Right ventricle myocardium superior (tissue), 1 donor: ENCODE measurements at regions not wholly inside any gene's neighbourhood (a gene's known extent, or its start where the extent isn't known, plus 50 kb on each side); places are given as distances from the start of the nearest gene placed in this dataset.

Experiments used
- ATAC-seq: fragments of 200-7000 bp; cut with Tn5 transposase; one replicate; pipeline ENCODE4 v1.9.1; 2020; ENCODE audit warnings: mild to moderate bottlenecking; ENCODE audit not compliant: poor library complexity
- DNase-seq: peaks from one replicate; pipeline ENCODE4 v3.0.0-alpha.2; 2020
- intact Hi-C: fragments of 100-400 bp; cut with DNase I; formaldehyde crosslinking; loops from one replicate; pipeline ENCODE4 v1.11.2; 2022
- donor health status: DM: no; HTN: yes; CAD: no; lungs with severe emphysema.

DNA sequence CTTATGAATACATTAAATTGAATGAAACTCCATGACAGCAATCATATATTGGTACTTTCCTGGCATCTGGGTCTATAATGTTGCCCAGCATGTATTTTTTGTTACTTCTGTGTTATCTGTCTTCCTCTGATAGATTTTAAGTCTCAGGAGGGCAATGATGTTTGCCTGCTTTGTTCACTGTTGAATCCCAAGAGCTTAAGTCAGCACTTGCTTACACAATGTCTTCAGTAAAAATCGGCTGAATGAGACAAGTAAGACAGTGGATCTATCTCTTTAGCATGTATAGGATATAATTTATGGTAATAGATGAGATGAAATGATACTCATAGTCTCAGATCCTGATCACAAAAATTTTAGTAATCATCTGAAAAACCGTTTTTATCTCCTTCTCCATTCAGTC lies 1034.9 kb upstream of the EPHA7 start:
- no peak for DNase-seq
- ATAC-seq = no peak
- intact Hi-C loops = no loop called here

- ATAC-seq = no peak
- intact Hi-C loops = no loop called here
- DNase-seq = no peak
Observed at GRCh38 chr6:94446120-94446519, 1026.8 kb upstream of the EPHA7 start.

DNA sequence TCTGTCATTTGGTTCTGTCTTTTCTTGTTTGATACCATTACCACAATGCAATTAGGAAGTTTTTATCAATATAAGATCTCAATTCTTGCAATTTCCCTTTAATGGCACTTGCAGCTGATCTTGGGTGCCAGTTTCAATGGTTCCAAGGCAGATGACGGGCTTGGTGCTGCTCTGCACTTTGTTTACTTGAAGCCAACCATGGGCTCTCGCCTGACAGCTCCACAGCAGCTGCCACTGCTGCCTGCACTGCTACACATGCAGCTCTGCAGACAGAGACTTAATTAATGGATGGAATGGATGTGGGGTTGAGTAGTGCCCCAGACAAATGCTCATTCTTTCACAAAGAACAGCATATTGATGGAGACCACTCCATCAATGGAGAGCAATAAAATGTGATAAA lies 1024.3 kb upstream of the EPHA7 start:
- intact Hi-C loops = no loop called here
- DNase-seq (no peak), ATAC-seq (no peak)

DNA sequence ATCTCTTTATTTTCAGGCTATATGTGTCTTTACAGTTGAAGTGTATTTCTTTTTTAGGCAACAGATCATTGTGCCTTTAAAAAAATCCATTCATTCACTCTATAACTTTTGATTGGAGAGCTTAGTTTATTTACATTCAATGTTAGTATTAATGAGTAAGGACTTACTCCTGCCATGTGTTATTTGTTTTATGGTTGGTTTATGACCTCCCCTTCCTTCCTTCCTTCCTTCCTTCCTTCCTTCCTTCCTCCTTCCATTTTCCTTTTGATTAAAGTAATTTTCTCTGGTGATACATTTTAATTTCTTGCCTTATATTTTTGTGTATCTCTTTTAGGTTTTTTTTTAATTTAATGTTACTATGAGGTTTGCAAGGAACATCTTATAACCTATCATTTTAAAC lies 1005.3 kb upstream of the EPHA7 start:
- DNase-seq (no peak), ATAC-seq (no peak)
- intact Hi-C loops = no loop called here

DNA sequence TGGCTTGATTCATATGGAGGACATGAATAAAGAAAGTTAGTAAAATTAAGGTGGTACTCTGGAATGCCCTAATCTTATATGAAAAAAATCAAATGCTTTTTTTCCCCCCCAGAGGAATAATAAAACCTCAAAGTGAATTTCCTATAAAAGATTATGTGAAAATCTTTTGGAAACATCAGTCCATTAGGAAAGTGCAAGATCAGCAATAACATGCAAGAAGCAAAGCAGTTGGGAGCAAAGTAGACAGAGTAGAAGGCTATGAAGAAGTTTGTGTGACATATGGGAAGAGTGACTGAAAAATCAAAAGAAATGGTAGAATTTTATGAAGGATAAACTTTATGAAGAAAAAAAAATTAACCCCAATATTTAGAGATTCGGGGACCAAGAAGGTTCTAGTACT lies 998.0 kb upstream of the EPHA7 start:
- ATAC-seq (no peak), DNase-seq (no peak)
- intact Hi-C loops = no loop called here

DNA sequence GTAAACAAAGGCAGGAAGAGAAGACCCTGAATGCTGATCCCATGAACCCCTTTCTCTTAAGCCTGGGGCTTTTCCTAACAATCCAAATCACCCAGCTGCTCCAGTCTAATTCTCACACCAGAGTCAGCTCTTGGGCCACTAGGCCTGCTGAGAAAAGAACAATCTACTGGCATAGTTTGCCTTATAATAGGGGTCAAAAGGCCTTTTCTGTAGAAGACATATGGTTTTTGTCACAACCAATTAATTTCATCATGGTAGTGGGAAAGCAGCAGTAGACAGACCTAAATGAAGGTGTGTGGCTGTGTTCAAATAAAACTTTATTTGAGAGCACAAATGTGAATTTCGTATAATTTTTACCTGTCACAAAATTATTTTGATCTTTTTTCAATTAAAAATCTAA lies 994.7 kb upstream of the EPHA7 start:
- no peak for DNase-seq
- no peak for ATAC-seq
- intact Hi-C loops = no loop called here

GRCh38 chr6:94401311-94401710 lies 982.0 kb upstream of the EPHA7 start:
- ATAC-seq (no peak), DNase-seq (no peak)
- intact Hi-C loops = no loop called here

- intact Hi-C loops = no loop called here
- ATAC-seq = no peak
- no peak for DNase-seq
Observed at GRCh38 chr6:94394822-94395221, 975.5 kb upstream of the EPHA7 start.

DNA sequence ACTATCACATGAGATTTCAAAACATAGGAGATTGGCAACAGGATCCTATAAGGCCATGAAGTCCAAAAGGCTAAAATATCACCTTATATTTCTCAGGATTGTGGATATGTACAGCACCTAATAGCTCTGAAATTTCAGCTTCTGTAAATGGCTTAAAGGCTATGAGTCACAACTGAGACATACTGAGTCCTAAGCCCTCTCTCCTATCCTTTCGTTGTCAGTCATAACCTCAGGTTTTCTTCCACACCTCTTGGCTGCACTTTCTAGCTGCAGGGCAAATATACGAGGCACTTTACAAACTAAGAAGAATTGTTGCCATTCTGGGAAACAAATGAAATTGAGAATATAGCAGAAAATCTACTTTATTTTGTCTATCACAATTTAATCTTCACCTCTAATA lies 969.9 kb upstream of the EPHA7 start:
- intact Hi-C loops = no loop called here
- DNase-seq = no peak

GRCh38 chr6:94377835-94378234 lies 958.5 kb upstream of the EPHA7 start:
- peak; percentile 92 for ATAC-seq

More for the DNA sequence above, 969.9 kb upstream of the EPHA7 start:
- ATAC-seq = no peak

DNA sequence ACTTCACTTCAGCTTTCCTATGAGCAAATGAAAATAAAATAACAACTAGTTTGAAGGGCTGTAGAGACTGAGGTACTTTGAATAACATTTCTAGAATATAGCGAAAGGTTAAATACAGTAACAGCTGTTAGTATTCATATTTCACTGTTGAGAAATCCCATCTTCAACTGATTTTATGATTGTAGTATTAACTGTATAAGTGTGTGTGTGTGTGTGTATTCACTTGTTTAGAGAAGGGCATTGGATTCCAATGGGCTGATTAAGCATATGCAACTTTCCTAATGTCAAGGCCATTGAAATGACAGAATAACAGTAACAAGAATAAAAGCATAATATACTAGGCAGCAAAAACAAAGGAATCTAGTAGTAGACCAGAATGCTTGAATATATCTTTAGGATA lies 957.5 kb upstream of the EPHA7 start:
- ATAC-seq (no peak), DNase-seq (no peak)
- intact Hi-C loops = no loop called here

More at GRCh38 chr6:94377835-94378234, 958.5 kb upstream of the EPHA7 start:
- intact Hi-C loops = no loop called here
- DNase-seq = no peak

DNA sequence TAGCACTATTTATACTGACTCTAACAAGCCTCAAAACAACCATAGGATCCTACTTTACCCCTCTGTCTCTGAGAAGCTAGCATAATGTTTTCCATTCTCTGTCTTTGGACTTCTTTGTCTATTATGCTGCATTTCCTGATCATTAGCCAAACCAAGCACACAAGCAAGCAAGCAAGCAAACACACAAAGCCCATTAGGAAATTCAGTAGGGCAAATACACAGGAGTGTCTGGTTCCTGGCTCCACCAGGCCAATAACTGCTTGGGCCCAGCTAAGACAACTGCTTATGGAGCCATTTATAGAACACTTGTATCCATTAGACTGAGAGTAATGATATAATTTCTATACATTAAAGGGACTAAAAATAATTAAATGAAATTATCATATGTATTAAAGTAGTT lies 952.9 kb upstream of the EPHA7 start:
- DNase-seq (no peak), ATAC-seq (no peak)
- intact Hi-C loops = no loop called here

DNA sequence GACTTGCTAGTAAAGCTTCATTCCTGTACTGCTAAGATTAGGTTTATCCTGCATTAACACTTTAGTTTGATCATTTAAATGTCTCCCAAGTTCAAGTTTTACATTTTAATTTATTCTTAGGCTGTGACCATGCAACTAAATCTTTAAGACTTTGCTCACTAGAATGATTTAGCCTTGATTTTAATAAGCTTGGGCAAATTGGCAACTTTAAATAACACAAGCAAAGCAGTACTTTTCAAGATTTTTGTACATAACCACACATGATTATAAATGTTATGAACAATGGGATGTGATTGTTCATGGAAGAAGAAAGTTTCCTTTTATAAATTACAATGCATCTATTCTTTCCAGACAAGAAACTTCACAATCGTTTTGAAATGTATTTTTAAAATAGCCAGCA lies 948.0 kb upstream of the EPHA7 start:
- no peak for ATAC-seq
- intact Hi-C loops = no loop called here
- DNase-seq = no peak

- DNase-seq (peak; percentile 35), ATAC-seq (no peak)
- intact Hi-C loops = no loop called here
Observed at GRCh38 chr6:94362061-94362864, 942.9 kb upstream of the EPHA7 start.

GRCh38 chr6:94361304-94362060 lies 942.1 kb upstream of the EPHA7 start:
- DNase-seq = no peak
- ATAC-seq = no peak
- intact Hi-C loops = no loop called here

DNA sequence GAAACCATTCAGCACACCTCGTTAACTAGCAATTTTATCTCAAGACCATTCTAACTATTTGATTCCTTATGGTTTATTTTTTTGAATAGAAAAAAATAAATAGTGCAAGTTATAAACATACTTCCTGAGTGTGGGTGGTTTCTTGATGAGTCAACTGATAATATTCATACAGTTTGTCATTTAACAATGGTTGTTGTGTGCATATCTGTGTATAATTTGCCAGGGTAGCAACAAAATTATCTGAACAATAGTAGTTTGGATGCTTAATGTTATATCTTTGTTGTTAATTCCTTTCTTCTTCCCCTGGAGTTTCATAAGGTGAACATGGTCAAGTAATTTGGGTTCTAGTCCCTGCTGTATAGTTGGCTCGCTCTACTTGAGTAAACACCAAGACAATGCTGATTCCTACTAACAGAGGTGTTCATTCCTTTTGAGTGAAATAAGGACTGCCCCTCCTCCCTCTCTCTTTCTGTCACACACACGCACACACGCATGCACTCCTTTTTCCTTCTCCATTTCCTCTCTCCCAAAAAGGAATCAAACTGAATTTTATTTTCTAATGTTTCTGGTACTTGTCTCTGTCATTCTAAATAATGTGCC lies 938.1 kb upstream of the EPHA7 start:
- DNase-seq (no peak), ATAC-seq (no peak)
- intact Hi-C loops = no loop called here

DNA sequence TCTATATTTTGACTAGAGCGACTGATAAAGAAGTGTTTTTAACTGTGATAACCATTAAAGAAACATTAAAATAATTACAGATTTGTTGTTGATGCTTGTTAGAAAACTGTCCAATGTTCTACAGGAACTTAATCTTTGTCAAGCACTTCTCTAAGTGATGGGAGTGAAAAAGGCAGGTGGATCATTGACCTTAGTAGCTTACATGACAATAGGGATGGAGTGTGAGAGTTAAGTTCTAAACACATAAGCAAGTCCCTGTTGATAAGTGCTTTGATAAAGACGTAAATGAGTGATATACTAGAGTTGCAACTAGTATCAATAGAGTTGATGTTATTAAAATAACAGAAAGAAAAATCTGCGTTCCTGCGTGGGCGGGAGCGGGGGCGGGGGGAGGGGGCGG lies 931.5 kb upstream of the EPHA7 start:
- ATAC-seq = no peak
- intact Hi-C loops = no loop called here

GRCh38 chr6:94349227-94349626 lies 929.9 kb upstream of the EPHA7 start:
- intact Hi-C loops = no loop called here
- ATAC-seq = no peak
- no peak for DNase-seq

More for the DNA sequence above, 931.5 kb upstream of the EPHA7 start:
- no peak for DNase-seq

GRCh38 chr6:94344866-94345265 lies 925.5 kb upstream of the EPHA7 start:
- ATAC-seq (no peak), DNase-seq (no peak)
- intact Hi-C loops = no loop called here

DNA sequence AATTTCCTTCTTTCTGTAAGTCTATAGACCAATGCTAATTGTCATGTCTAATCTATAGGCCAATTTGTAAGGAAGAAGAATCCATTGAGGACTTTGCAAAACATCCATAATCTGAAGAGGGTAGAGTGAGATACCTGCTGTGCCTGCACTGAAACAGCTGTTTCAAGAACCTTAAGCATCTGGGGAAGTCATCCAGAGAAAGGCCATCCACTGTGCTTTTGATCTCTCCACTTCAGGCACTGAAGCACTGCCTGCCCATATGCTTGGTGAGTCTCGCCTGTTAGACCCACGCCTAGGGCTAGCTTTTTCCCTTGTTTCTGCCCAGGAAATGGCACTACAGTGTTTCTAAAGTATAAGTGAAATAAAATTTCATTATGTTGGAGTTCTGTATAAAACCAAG lies 921.8 kb upstream of the EPHA7 start:
- DNase-seq (no peak), ATAC-seq (no peak)
- intact Hi-C loops = no loop called here
